ENCODE measurements at regions not wholly inside any gene's neighbourhood (a gene's known extent, or its start where the extent isn't known, plus 50 kb on each side); places are given as distances from the start of the nearest gene placed in this dataset.

- TF ChIP-seq CTCF (IDR thresholded peaks at IDR 0.05): no peak
- TF ChIP-seq POLR2A (IDR thresholded peaks at IDR 0.05): no peak
These were observed 62.7 kb upstream of the ABLIM1 start for GRCh38 chr10:114720685-114721278.
